ENCODE measurements at regions not wholly inside any gene's neighbourhood (a gene's known extent, or its start where the extent isn't known, plus 50 kb on each side); places are given as distances from the start of the nearest gene placed in this dataset.

DNA sequence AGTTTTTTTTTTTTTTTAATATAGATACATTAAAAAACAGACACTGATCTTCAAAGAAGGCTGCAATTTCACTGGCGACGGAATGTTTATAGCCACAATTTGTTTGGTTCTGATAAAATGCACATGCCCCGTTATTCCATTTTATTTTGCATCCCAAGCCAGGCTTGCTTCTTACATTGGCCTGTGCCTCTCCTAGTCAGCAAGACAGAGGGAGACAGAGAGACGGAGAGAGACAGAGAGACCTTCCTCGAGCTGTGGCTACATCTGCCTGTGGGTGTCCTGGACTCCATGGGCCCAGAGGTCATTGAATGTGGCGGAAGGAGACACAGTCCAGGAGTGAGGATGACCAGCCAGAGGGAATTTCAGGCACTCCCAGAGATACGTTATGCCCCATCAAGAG is 926.6 kb downstream of the VRK1 start:
- DNase-seq (ENCODE audit: low spot score) = no peak

DNA sequence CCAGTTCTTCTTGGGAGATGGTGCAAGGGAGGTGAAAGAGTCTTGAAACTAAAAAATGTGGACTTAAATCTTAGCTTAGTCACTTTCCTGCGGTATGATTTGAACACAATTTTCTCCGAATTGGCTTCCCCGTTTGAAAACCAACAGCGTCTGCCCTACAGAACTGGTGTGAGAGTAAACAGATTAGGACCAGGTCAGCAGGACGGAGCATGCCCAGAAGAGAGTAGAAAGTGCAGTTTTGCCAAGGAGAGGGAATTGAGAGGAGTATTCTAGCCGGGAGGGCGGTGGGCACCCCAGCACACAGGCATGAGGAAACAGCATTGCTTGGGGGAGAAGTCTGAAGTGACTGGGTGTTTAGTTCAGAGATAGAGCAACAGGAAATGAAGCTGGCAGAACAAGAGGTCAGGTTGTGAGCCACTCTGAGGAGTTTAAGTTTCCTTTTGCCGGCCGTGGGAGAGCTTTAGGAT is 927.1 kb downstream of the VRK1 start:
- DNase-seq (ENCODE audit: low spot score) = peak; percentile 58

GRCh38 chr14:97726676-97727075 is 929.5 kb downstream of the VRK1 start:
- no peak for DNase-seq (ENCODE audit: low spot score)

- no peak for DNase-seq (ENCODE audit: low spot score)
These were observed 933.5 kb downstream of the VRK1 start for GRCh38 chr14:97730706-97731105.

DNA sequence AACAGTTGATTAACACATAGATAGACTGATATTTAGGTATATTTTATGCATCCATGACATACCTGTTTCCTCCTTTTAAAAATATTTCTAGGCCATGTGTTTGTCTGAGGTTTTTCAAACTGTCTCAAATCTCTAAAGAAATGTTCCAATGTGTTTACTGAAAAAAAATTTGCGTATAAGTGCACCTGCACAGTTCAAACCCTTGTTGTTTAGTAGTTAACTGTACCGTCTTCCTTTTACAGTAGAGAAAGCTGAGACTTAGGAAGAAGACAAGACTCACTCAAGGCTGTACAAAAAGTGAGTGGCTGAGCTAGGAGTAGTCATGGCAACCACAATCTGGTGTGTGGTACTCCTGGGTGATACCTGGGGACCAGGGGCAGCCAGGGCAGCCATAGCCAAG is 934.6 kb downstream of the VRK1 start:
- no peak for DNase-seq (ENCODE audit: low spot score)

GRCh38 chr14:97747316-97747715 is 950.1 kb downstream of the VRK1 start:
- DNase-seq (ENCODE audit: low spot score) = no peak

DNA sequence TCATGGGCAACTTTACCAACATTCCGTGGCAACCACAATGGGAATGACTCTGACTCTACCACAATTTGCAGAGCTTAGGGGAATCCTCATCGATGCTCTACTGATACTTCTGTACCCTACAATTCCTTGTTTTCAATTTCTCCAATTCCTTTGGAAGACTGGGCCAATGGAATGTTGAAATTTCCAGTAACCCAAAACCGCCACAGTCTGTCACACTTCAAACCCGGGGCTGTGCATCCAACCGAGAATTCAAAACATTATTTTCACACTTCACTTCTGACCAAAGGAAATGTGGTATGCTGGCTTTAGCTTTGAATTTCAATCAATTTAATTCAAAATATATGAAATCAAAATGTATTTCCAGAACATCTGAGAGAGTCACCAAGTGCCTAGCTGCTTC is 951.4 kb downstream of the VRK1 start:
- DNase-seq (ENCODE audit: low spot score) = no peak

DNA sequence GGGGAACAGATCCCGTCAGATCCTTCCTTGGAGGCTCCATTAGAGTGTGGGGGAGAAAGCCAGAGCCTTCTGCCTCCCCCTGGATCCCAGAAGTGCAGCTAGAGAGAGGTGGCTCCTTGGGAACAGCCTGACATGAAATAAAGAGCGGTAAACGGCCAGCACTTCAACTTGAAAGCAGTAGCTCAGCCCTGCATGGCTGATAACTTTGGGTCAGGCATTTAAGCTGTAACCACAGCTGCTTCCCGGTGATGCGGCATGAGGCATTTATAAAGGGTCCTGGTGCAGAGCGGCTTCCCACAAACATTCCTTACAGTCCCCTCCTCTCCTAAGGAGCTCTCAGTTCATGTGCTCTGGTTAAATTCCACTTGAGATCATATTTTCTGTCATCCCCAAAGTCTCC is 960.3 kb downstream of the VRK1 start:
- DNase-seq (ENCODE audit: low spot score) = no peak

DNA sequence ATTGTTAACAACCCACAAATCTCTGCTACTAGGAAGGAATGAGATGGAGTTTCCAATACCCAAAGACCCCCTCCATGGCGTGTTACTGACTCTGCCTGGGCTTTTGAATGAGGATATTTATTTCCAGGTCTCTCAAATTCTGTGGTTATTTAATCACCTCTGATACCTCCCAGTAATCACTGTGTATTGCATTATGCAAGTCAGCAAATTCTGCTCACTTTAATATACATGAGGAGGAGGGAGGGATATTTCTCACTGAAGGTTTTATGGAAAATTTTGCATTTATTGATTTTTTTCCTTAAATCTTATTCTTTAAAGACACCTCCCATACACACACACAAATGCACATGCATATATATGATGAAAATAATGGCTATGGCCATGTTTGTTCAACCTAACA is 962.9 kb downstream of the VRK1 start:
- no peak for DNase-seq (ENCODE audit: low spot score)

DNA sequence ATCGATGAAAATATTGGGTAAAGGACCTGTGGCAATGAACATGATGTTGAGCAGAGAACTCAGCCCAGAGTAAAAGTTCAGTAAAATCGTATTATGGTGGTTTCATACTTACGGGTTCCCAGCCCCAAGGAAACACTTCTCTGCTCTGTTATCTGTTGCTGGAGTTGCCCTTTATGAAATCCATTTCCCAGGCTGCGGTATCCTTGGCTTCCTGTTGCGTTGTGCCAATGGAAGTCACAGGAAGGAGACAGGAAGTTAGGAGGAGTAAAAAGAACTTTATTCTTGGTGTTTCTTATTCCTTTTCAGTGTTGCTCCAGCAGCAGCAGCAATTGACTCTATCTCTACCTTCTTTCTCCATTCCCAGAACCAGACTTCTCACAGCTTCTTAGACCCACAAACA is 965.2 kb downstream of the VRK1 start:
- no peak for DNase-seq (ENCODE audit: low spot score)

GRCh38 chr14:97771340-97772045 is 974.3 kb downstream of the VRK1 start:
- DNase-seq (ENCODE audit: low spot score) = no peak

DNA sequence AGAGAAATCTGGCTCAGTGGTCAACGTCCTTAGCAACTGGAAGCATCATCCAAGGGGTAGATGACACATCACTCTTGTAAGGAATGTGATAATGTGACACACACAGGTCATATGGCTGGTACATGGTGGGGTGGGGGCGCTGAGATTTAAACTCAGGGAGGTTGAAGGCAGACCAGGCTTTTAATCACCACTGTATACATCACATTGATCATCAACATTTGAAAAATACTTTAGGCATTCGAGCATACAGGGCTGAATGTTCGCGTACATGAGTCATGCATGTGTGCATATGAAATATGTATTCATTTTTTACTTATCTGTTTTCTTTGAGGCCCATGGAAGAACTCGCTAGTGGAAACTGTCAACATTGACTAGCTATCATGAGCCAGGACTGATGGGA is 976.4 kb downstream of the VRK1 start:
- DNase-seq (ENCODE audit: low spot score) = no peak

- no peak for DNase-seq (ENCODE audit: low spot score)
These were observed 979.8 kb downstream of the VRK1 start for GRCh38 chr14:97776890-97777558.

GRCh38 chr14:97777622-97778355 is 980.6 kb downstream of the VRK1 start:
- DNase-seq (ENCODE audit: low spot score) = no peak

DNA sequence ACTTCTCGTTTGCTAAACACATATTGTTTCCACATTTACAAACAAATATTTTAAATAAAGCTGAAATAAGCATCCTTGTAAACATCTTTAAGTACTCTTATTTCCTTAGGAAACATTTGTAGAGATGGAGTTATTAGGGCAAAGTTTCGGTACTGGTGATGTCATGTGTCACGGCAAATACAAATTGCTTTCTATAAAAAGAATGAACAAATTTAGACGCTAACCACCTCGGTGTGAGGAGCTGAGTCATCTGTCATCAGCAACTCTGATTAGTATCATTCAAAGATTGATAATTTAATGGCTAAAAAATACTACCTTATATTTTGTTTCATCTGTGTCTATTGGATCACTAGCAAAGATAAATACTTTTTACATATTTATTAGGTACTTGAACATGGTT is 982.0 kb downstream of the VRK1 start:
- no peak for DNase-seq (ENCODE audit: low spot score)

- no peak for DNase-seq (ENCODE audit: low spot score)
These were observed 983.6 kb downstream of the VRK1 start for GRCh38 chr14:97780804-97781203.

- no peak for DNase-seq (ENCODE audit: low spot score)
These were observed 984.8 kb downstream of the VRK1 start for GRCh38 chr14:97781961-97782360.

- DNase-seq (ENCODE audit: low spot score) = no peak
These were observed 985.8 kb downstream of the VRK1 start for GRCh38 chr14:97782871-97783414.

- DNase-seq (ENCODE audit: low spot score) = no peak
These were observed 988.3 kb downstream of the VRK1 start for GRCh38 chr14:97785495-97785894.

- DNase-seq (ENCODE audit: low spot score) = no peak
These were observed 991.2 kb downstream of the VRK1 start for GRCh38 chr14:97788364-97788763.

- no peak for DNase-seq (ENCODE audit: low spot score)
These were observed 991.8 kb downstream of the VRK1 start for GRCh38 chr14:97788846-97789526.

GRCh38 chr14:97791072-97791471 is 993.9 kb downstream of the VRK1 start:
- no peak for DNase-seq (ENCODE audit: low spot score)

All from ureter (tissue), 1 donor.